CD14-positive monocyte (primary cell): ENCODE measurements at regions not wholly inside any gene's neighbourhood (a gene's known extent, or its start where the extent isn't known, plus 50 kb on each side); places are given as distances from the start of the nearest gene placed in this dataset.

Experiments
- DNase-seq, 3 donors: peaks; one replicate each; pipeline ENCODE4 v3.0.0-alpha.2; 2011 to 2022
- H2AFZ ChIP-seq: 2 replicates; pipeline ENCODE4 v1.6.0; 2012; ENCODE audit warnings: mild to moderate bottlenecking, low read depth, low read length, inconsistent platforms; ENCODE audit not compliant: insufficient read depth, poor library complexity, severe bottlenecking
- H3K27ac ChIP-seq, 2 donors: 1 replicate in 1 of 2; 2 replicates in 1 of 2; pipeline ENCODE4 v1.5.1; 2012 to 2013; ENCODE audit warnings: low read length in 2 of 2, control low read depth in 1 of 2, inconsistent platforms in 1 of 2, low read depth in 1 of 2, mild to moderate bottlenecking in 1 of 2
- H3K27me3 ChIP-seq, 2 donors: one replicate each; pipeline versions ENCODE4 v1.6.0 to v1.6.1; 2011 to 2013; ENCODE audit warnings: low read length in 2 of 2; ENCODE audit not compliant: control insufficient read depth in 2 of 2, insufficient read depth in 2 of 2
- H3K36me3 ChIP-seq, 2 donors: replicated peaks in 1 of 2; 1 replicate in 1 of 2; 2 replicates in 1 of 2; pipeline versions ENCODE4 v1.5.1 to v1.6.1; 2012 to 2013; ENCODE audit warnings: low read length in 2 of 2, control low read depth in 1 of 2, inconsistent platforms in 1 of 2, mild to moderate bottlenecking in 1 of 2; ENCODE audit not compliant: insufficient read depth in 2 of 2, control insufficient read depth in 1 of 2
- H3K4me1 ChIP-seq, 2 donors: 1 replicate in 1 of 2; 2 replicates in 1 of 2; pipeline versions ENCODE4 v1.5.1 to v1.6.1; 2012 to 2013; ENCODE audit warnings: low read length in 2 of 2, control low read depth in 1 of 2, inconsistent platforms in 1 of 2, mild to moderate bottlenecking in 1 of 2, moderate library complexity in 1 of 2; ENCODE audit not compliant: insufficient read depth in 2 of 2, control insufficient read depth in 1 of 2
- H3K4me2 ChIP-seq: replicated peaks from 2 replicates; pipeline ENCODE3; 2012; ENCODE audit warnings: low read length, moderate library complexity, mild to moderate bottlenecking; ENCODE audit not compliant: poor library complexity, severe bottlenecking; ENCODE audit errors: extremely low read depth
- H3K4me3 ChIP-seq, 3 experiments: fragments of 200-600 bp in 1 of 3; sonication (generic) in 1 of 3; replicated peaks in 1 of 3; 1 replicate in 2 of 3; 2 replicates in 1 of 3; pipeline ENCODE4 v1.5.1; 2011 to 2013; ENCODE audit warnings: low read length in 3 of 3, mild to moderate bottlenecking in 3 of 3, control low read depth in 2 of 3, low read depth in 2 of 3, inconsistent platforms in 1 of 3, moderate library complexity in 1 of 3
- H3K79me2 ChIP-seq: 2 replicates; pipeline ENCODE4 v1.6.0; 2012; ENCODE audit warnings: mild to moderate bottlenecking, control low read depth, inconsistent platforms, low read length, moderate library complexity; ENCODE audit not compliant: insufficient read depth
- H3K9ac ChIP-seq: 2 replicates; pipeline ENCODE4 v1.6.0; 2017; ENCODE audit warnings: low read length, mild to moderate bottlenecking; ENCODE audit not compliant: insufficient read depth, poor library complexity, severe bottlenecking
- H3K9me3 ChIP-seq, 2 donors: replicated peaks in 1 of 2; 1 replicate in 1 of 2; 2 replicates in 1 of 2; pipeline versions ENCODE4 v1.5.1 to v1.6.1; 2012 to 2013; ENCODE audit warnings: low read length in 2 of 2, control low read depth in 1 of 2; ENCODE audit not compliant: control insufficient read depth in 1 of 2, insufficient read depth in 1 of 2
- H4K20me1 ChIP-seq: 2 replicates; pipeline ENCODE4 v1.6.0; 2012; ENCODE audit warnings: mild to moderate bottlenecking, low read length, control low read depth, moderate library complexity; ENCODE audit not compliant: insufficient read depth
- H3K27ac Mint-ChIP-seq, 7 donors: one replicate each; pipeline ENCODE4 v1.8.0; 2020; ENCODE audit warnings: mild to moderate bottlenecking in 7 of 7, mixed read lengths in 7 of 7, moderate library complexity in 6 of 7, inconsistent platforms in 2 of 7
- H3K27me3 Mint-ChIP-seq, 3 donors: one replicate each; pipeline ENCODE4 v1.8.0; 2021 to 2022; ENCODE audit warnings: low read depth in 3 of 3, mild to moderate bottlenecking in 3 of 3, mixed read lengths in 3 of 3, moderate library complexity in 3 of 3, inconsistent platforms in 1 of 3
- H3K36me3 Mint-ChIP-seq, 2 donors: one replicate each; pipeline ENCODE4 v1.8.0; 2020; ENCODE audit warnings: mixed read lengths in 2 of 2, inconsistent platforms in 1 of 2, mild to moderate bottlenecking in 1 of 2
- H3K4me1 Mint-ChIP-seq: one replicate; pipeline ENCODE4 v1.8.0; 2020; ENCODE audit warnings: mild to moderate bottlenecking, mixed read lengths
- H3K4me3 Mint-ChIP-seq, 2 donors: one replicate each; pipeline ENCODE4 v1.8.0; 2020; ENCODE audit warnings: mild to moderate bottlenecking in 2 of 2, mixed read lengths in 2 of 2, moderate library complexity in 1 of 2
- H3K9me3 Mint-ChIP-seq, 7 donors: one replicate each; pipeline ENCODE4 v1.8.0; 2020 to 2022; ENCODE audit warnings: mixed read lengths in 7 of 7, mild to moderate bottlenecking in 6 of 7, moderate library complexity in 6 of 7, inconsistent platforms in 2 of 7
- CTCF ChIP-seq: fragments of 200-600 bp; IDR thresholded peaks from one replicate; pipeline ENCODE4 v1.8.0; 2022; ENCODE audit warnings: antibody characterized with exemption, mild to moderate bottlenecking
- WGBS: methylation state at CpG from one replicate; pipeline ENCODE4 v1.1.5; 2013; ENCODE audit warnings: missing lambda C conversion rate; ENCODE audit not compliant: insufficient coverage; 5-methylcytosine and 5-hydroxymethylcytosine counted together
- intact Hi-C, 2 donors: fragments of 100-400 bp; cut with micrococcal nuclease; formaldehyde crosslinking; loops; one replicate each; pipeline versions ENCODE4 v1.15.0 to v1.15.1; 2023

GRCh38 chr10:52637592-52637991, 135.0 kb downstream of the MBL2 start:
- H3K79me2 ChIP-seq = no peaks in the 10 kb centered on the region
- H3K36me3 ChIP-seq = no peaks in the 10 kb centered on the region
- no peak overlapping the region for H3K27ac ChIP-seq
- H3K27me3 ChIP-seq = no peaks in the 10 kb centered on the region
- no peaks in the 10 kb centered on the region for H4K20me1 ChIP-seq
- H3K9ac ChIP-seq = no peak overlapping the region
- WGBS = no CpG with 5 or more reads among the region's 1 CpG
- no peak overlapping the region for H3K4me3 ChIP-seq
- no peaks in the 10 kb centered on the region for H3K4me1 ChIP-seq
- H3K36me3 Mint-ChIP-seq = no peaks in the 10 kb centered on the region
- H3K9me3 ChIP-seq = no peaks in the 10 kb centered on the region
- H3K4me2 ChIP-seq = no peak overlapping the region
- intact Hi-C loops = no loop called here
- no peaks in the 10 kb centered on the region for H3K9me3 Mint-ChIP-seq
- TF ChIP-seq CTCF = no peak
- no peak overlapping the region for H2AFZ ChIP-seq
- H3K4me1 Mint-ChIP-seq = no peaks in the 10 kb centered on the region
- DNase-seq = no peak
- H3K27me3 Mint-ChIP-seq = peaks cover 0 to 3% (median 0%) of the 10 kb centered on the region in 3 donors
- H3K4me3 Mint-ChIP-seq = no peak overlapping the region
- no peak overlapping the region for H3K27ac Mint-ChIP-seq

GRCh38 chr10:52639652-52640051, 132.9 kb downstream of the MBL2 start:
- H3K4me2 ChIP-seq = no peak overlapping the region
- no CpG with 5 or more reads among the region's 1 CpG for WGBS
- H3K27me3 Mint-ChIP-seq = peaks cover 0 to 1% (median 0%) of the 10 kb centered on the region in 3 donors
- intact Hi-C loops = loop anchor here (5.0 kb wide), 2 partner anchors 138 to 143 kb away; no protein-coding TSS in a partner anchor
- no peak overlapping the region for H3K4me3 Mint-ChIP-seq
- no peak for TF ChIP-seq CTCF
- H3K4me1 Mint-ChIP-seq = no peaks in the 10 kb centered on the region
- H3K27me3 ChIP-seq = no peaks in the 10 kb centered on the region
- H3K4me1 ChIP-seq = no peaks in the 10 kb centered on the region
- no peaks in the 10 kb centered on the region for H3K79me2 ChIP-seq
- no peak for DNase-seq
- no peak overlapping the region for H2AFZ ChIP-seq
- no peak overlapping the region for H3K27ac Mint-ChIP-seq
- no peaks in the 10 kb centered on the region for H3K9me3 ChIP-seq
- no peak overlapping the region for H3K9ac ChIP-seq
- H3K36me3 Mint-ChIP-seq = no peaks in the 10 kb centered on the region
- no peaks in the 10 kb centered on the region for H3K9me3 Mint-ChIP-seq
- H3K27ac ChIP-seq = no peak overlapping the region
- no peak overlapping the region for H3K4me3 ChIP-seq
- no peaks in the 10 kb centered on the region for H4K20me1 ChIP-seq
- no peaks in the 10 kb centered on the region for H3K36me3 ChIP-seq
